Tibial nerve (tissue), 4 donors: ENCODE measurements at regions not wholly inside any gene's neighbourhood (a gene's known extent, or its start where the extent isn't known, plus 50 kb on each side); places are given as distances from the start of the nearest gene placed in this dataset.

Source experiments
- DNase-seq, 2 donors: peaks; one replicate each; pipeline ENCODE4 v3.0.0-alpha.2; 2019; ENCODE audit warnings: low spot score in 2 of 2
- H3K27ac ChIP-seq, 4 donors: fragments of 200-600 bp; sonication (generic) in 3 of 4; one replicate each; pipeline ENCODE4 v1.5.1; 2017 to 2019; ENCODE audit warnings: mild to moderate bottlenecking in 1 of 4
- H3K27me3 ChIP-seq, 2 donors: fragments of 200-600 bp; sonication (generic) in 1 of 2; one replicate each; pipeline versions ENCODE4 v1.5.1 to v1.6.0; 2017 to 2019
- H3K36me3 ChIP-seq, 3 donors: fragments of 200-600 bp; sonication (generic); one replicate each; pipeline ENCODE4 v1.5.1; 2018 to 2019
- H3K4me1 ChIP-seq, 4 donors: fragments of 200-600 bp; sonication (generic) in 3 of 4; one replicate each; pipeline ENCODE4 v1.5.1; 2017 to 2019
- H3K4me3 ChIP-seq, 4 donors: fragments of 200-600 bp; sonication (generic) in 3 of 4; one replicate each; pipeline ENCODE4 v1.5.1; 2017 to 2019; ENCODE audit warnings: mild to moderate bottlenecking in 1 of 4, moderate library complexity in 1 of 4
- H3K9me3 ChIP-seq, 4 donors: fragments of 200-600 bp; sonication (generic) in 3 of 4; one replicate each; pipeline ENCODE4 v1.5.1; 2017 to 2019
- CTCF ChIP-seq, 5 experiments: fragments of 200-600 bp in 3 of 5; fragments of 450-650 bp in 2 of 5; sonication (generic) in 3 of 5; IDR thresholded peaks; one replicate each; pipeline ENCODE4 v1.5.1; 2016 to 2019; ENCODE audit warnings: antibody characterized with exemption in 5 of 5, mild to moderate bottlenecking in 3 of 5, moderate library complexity in 2 of 5
- EP300 ChIP-seq, 2 donors: sonication (generic); formaldehyde crosslinking; IDR thresholded peaks; one replicate each; pipeline ENCODE4 v1.6.1; 2017; ENCODE audit warnings: antibody characterized with exemption in 2 of 2, mild to moderate bottlenecking in 1 of 2
- POLR2A ChIP-seq, 2 donors: fragments of 450-650 bp; IDR thresholded peaks; one replicate each; pipeline ENCODE4 v1.6.1; 2017; ENCODE audit warnings: antibody characterized with exemption in 2 of 2, mild to moderate bottlenecking in 2 of 2, moderate library complexity in 2 of 2
- WGBS, 2 donors: methylation state at CpG; one replicate each; pipeline ENCODE4 v1.1.5; 2018; 5-methylcytosine and 5-hydroxymethylcytosine counted together

- Histone ChIP-seq H3K4me1 (no peaks in the 10 kb centered on the region), H3K36me3 (no peaks in the 10 kb centered on the region), H3K27me3 (no peaks in the 10 kb centered on the region), H3K4me3 (no peak overlapping the region), H3K27ac (no peak overlapping the region), H3K9me3 (no peaks in the 10 kb centered on the region)
- TF ChIP-seq EP300 (IDR thresholded peaks at IDR 0.05) (no peak), POLR2A (IDR thresholded peaks at IDR 0.05) (no peak), CTCF (IDR thresholded peaks at IDR 0.05) (no peak)
- 81 to 91% methylated on average over 1 of the region's 1 CpG for WGBS, 2 donors
- no peak for DNase-seq
Observed at GRCh38 chr9:108281696-108282095, 574.1 kb downstream of the ACTL7B start.

- Histone ChIP-seq H3K4me3 (no peak overlapping the region), H3K27ac (no peak overlapping the region), H3K36me3 (no peaks in the 10 kb centered on the region), H3K27me3 (no peaks in the 10 kb centered on the region), H3K9me3 (no peaks in the 10 kb centered on the region), H3K4me1 (no peaks in the 10 kb centered on the region)
- DNase-seq, result no peak
- TF ChIP-seq EP300 (IDR thresholded peaks at IDR 0.05) (no peak), CTCF (IDR thresholded peaks at IDR 0.05) (no peak), POLR2A (IDR thresholded peaks at IDR 0.05) (no peak)
Observed at GRCh38 chr9:108278341-108278740, 577.4 kb downstream of the ACTL7B start.

- no peak for DNase-seq
- Histone ChIP-seq H3K4me1 (peaks cover 0 to 9% (median 0%) of the 10 kb centered on the region in 4 donors), H3K36me3 (no peaks in the 10 kb centered on the region), H3K27ac (no peak overlapping the region), H3K4me3 (no peak overlapping the region), H3K27me3 (no peaks in the 10 kb centered on the region), H3K9me3 (no peaks in the 10 kb centered on the region)
- TF ChIP-seq POLR2A (IDR thresholded peaks at IDR 0.05), result no peak
- no peak for TF ChIP-seq CTCF (IDR thresholded peaks at IDR 0.05)
- no peak for TF ChIP-seq EP300 (IDR thresholded peaks at IDR 0.05)
Observed at GRCh38 chr9:108277216-108277615, 578.6 kb downstream of the ACTL7B start.

- WGBS, 2 donors, result 95 to 96% methylated on average over 2 of the region's 2 CpGs
Observed at GRCh38 chr9:108275906-108276305, 579.9 kb downstream of the ACTL7B start.

GRCh38 chr9:108274971-108275370 is 580.8 kb downstream of the ACTL7B start:
- H3K4me1 ChIP-seq, result peaks cover 0 to 17% (median 0%) of the 10 kb centered on the region in 4 donors
- no peaks in the 10 kb centered on the region for H3K27me3 ChIP-seq
- TF ChIP-seq EP300 (IDR thresholded peaks at IDR 0.05) (no peak), CTCF (IDR thresholded peaks at IDR 0.05) (no peak), POLR2A (IDR thresholded peaks at IDR 0.05) (no peak)
- WGBS, 2 donors, result 89 to 92% methylated on average over 5 of the region's 5 CpGs
- H3K9me3 ChIP-seq, result no peaks in the 10 kb centered on the region
- no peak overlapping the region for H3K27ac ChIP-seq
- DNase-seq, result no peak
- no peaks in the 10 kb centered on the region for H3K36me3 ChIP-seq
- H3K4me3 ChIP-seq, result no peak overlapping the region

More at GRCh38 chr9:108275906-108276305, 579.9 kb downstream of the ACTL7B start:
- H3K4me1 ChIP-seq, result peaks cover 0 to 17% (median 0%) of the 10 kb centered on the region in 4 donors
- no peaks in the 10 kb centered on the region for H3K27me3 ChIP-seq
- no peak overlapping the region for H3K27ac ChIP-seq
- no peaks in the 10 kb centered on the region for H3K36me3 ChIP-seq
- no peak for DNase-seq
- no peaks in the 10 kb centered on the region for H3K9me3 ChIP-seq
- no peak overlapping the region for H3K4me3 ChIP-seq
- TF ChIP-seq POLR2A (IDR thresholded peaks at IDR 0.05), result no peak
- TF ChIP-seq EP300 (IDR thresholded peaks at IDR 0.05), result no peak
- TF ChIP-seq CTCF (IDR thresholded peaks at IDR 0.05), result no peak
